H1 (cell line): ENCODE measurements at regions not wholly inside any gene's neighbourhood (a gene's known extent, or its start where the extent isn't known, plus 50 kb on each side); places are given as distances from the start of the nearest gene placed in this dataset.

Experiments used
- CTCF ChIA-PET: fragments of 300-600 bp; sonication (Branson Sonifier 250); formaldehyde crosslinking; loops from one replicate; lab custom pipeline; 2021; ENCODE audit not compliant: partially characterized antibody; lab: Charles Lee
- POLR2A ChIA-PET: fragments of 300-600 bp; sonication (Branson Sonifier 250); formaldehyde crosslinking; loops from one replicate; lab custom pipeline; 2021; ENCODE audit warnings: inconsistent platforms; ENCODE audit not compliant: partially characterized antibody; lab: Charles Lee
- DNase-seq, 2 experiments: peaks; one replicate each; pipeline versions ENCODE4 v3.0.0 to v3.0.0-alpha.2; 2010 to 2022; ENCODE audit warnings: low spot score in 2 of 2, low read depth in 1 of 2, mixed read lengths in 1 of 2
- FAIRE-seq: peaks from 2 replicates; lab custom pipeline; 2011; peaks lifted over from hg19 to GRCh38; lab: Jason Lieb, UNC
- H2AFZ ChIP-seq: 2 replicates; pipeline ENCODE4 v1.8.1; 2012; ENCODE audit warnings: low read length, inconsistent platforms
- H2AK5ac ChIP-seq: 2 replicates; pipeline ENCODE4 v1.6.1; 2013; ENCODE audit warnings: low read depth, low read length
- H2BK120ac ChIP-seq: replicated peaks from 2 replicates; pipeline ENCODE3; 2013; ENCODE audit warnings: low read depth, low read length, inconsistent platforms
- H2BK12ac ChIP-seq: 2 replicates; pipeline ENCODE4 v1.6.1; 2013; ENCODE audit warnings: low read depth, low read length
- H2BK15ac ChIP-seq: 2 replicates; pipeline ENCODE4 v1.6.1; 2013; ENCODE audit warnings: low read length
- H2BK20ac ChIP-seq: 2 replicates; pipeline ENCODE4 v1.6.1; 2013; ENCODE audit warnings: low read length
- H2BK5ac ChIP-seq: 2 replicates; pipeline ENCODE4 v1.6.1; 2013; ENCODE audit warnings: low read depth, low read length
- H3K14ac ChIP-seq: 2 replicates; pipeline ENCODE4 v1.6.1; 2013; ENCODE audit warnings: inconsistent platforms; ENCODE audit not compliant: insufficient read length
- H3K18ac ChIP-seq: 2 replicates; pipeline ENCODE4 v1.6.1; 2013; ENCODE audit warnings: low read length; ENCODE audit errors: extremely low read depth
- H3K23ac ChIP-seq: 2 replicates; pipeline ENCODE4 v1.6.1; 2013; ENCODE audit warnings: inconsistent platforms; ENCODE audit not compliant: insufficient read length
- H3K23me2 ChIP-seq: 2 replicates; pipeline ENCODE4 v1.6.1; 2013; ENCODE audit warnings: low read depth, low read length
- H3K27ac ChIP-seq: 2 replicates; pipeline ENCODE4 v1.6.1; 2011; ENCODE audit warnings: low read depth, low read length, inconsistent platforms
- H3K27me3 ChIP-seq, 4 experiments: replicated peaks in 1 of 4; 1 replicate in 1 of 4; 2 replicates in 3 of 4; pipeline versions ENCODE4 v1.6.1 to v1.8.1; 2011 to 2013; ENCODE audit warnings: low read length in 3 of 4, mild to moderate bottlenecking in 3 of 4, inconsistent platforms in 2 of 4, mixed read lengths in 2 of 4, moderate library complexity in 1 of 4; ENCODE audit not compliant: control insufficient read depth in 3 of 4, insufficient read depth in 3 of 4; ENCODE audit errors: extremely low read depth in 1 of 4
- H3K36me3 ChIP-seq, 4 experiments: 2 replicates each; pipeline versions ENCODE4 v1.6.1 to v1.8.1; 2011 to 2013; ENCODE audit warnings: mild to moderate bottlenecking in 4 of 4, low read length in 3 of 4, moderate library complexity in 2 of 4, control low read depth in 1 of 4, inconsistent platforms in 1 of 4; ENCODE audit not compliant: insufficient read depth in 4 of 4, control insufficient read depth in 2 of 4
- H3K4ac ChIP-seq: replicated peaks from 2 replicates; pipeline ENCODE3; 2013; ENCODE audit warnings: low read length, low read depth, mixed read lengths, inconsistent platforms; ENCODE audit not compliant: insufficient read length
- H3K4me1 ChIP-seq, 4 experiments: replicated peaks in 1 of 4; 1 replicate in 1 of 4; 2 replicates in 3 of 4; pipeline versions ENCODE4 v1.6.1 to v1.8.1; 2011 to 2013; ENCODE audit warnings: low read length in 3 of 4, inconsistent platforms in 2 of 4, mixed read lengths in 1 of 4; ENCODE audit not compliant: insufficient read depth in 4 of 4, control insufficient read depth in 3 of 4
- H3K4me2 ChIP-seq, 2 experiments: 2 replicates each; pipeline versions ENCODE4 v1.6.1 to v1.8.1; 2011 to 2013; ENCODE audit warnings: low read depth in 2 of 2, low read length in 2 of 2, control low read depth in 1 of 2, inconsistent platforms in 1 of 2, mild to moderate bottlenecking in 1 of 2; ENCODE audit not compliant: insufficient read depth in 1 of 2
- H3K4me3 ChIP-seq, 4 experiments: fragments of 200-600, 300-600 bp in 1 of 4; sonication (generic), shearing (Covaris generic), sonication (Bioruptor Twin) in 1 of 4; 2 replicates each; pipeline versions ENCODE4 v1.5.1 to v1.8.1; 2011 to 2016; ENCODE audit warnings: low read length in 4 of 4, low read depth in 3 of 4, control low read depth in 2 of 4, inconsistent platforms in 2 of 4, mild to moderate bottlenecking in 2 of 4, mixed read lengths in 1 of 4, moderate library complexity in 1 of 4; ENCODE audit not compliant: insufficient read depth in 2 of 4; ENCODE audit errors: extremely low read depth in 1 of 4
- H3K56ac ChIP-seq: replicated peaks from 2 replicates; pipeline ENCODE3; 2013; ENCODE audit warnings: low read depth, mild to moderate bottlenecking, mixed read lengths, low read length, inconsistent platforms; ENCODE audit not compliant: insufficient read length
- H3K79me1 ChIP-seq: 2 replicates; pipeline ENCODE4 v1.6.1; 2013; ENCODE audit warnings: low read depth, low read length, control low read depth
- H3K79me2 ChIP-seq, 2 experiments: 2 replicates each; pipeline versions ENCODE4 v1.6.1 to v1.8.1; 2012 to 2013; ENCODE audit warnings: low read length in 2 of 2, mild to moderate bottlenecking in 2 of 2, inconsistent platforms in 1 of 2; ENCODE audit not compliant: insufficient read depth in 2 of 2, control insufficient read depth in 1 of 2
- H3K9ac ChIP-seq, 4 experiments: replicated peaks in 1 of 4; 1 replicate in 1 of 4; 2 replicates in 3 of 4; pipeline versions ENCODE4 v1.6.1 to v1.8.1; 2011 to 2013; ENCODE audit warnings: low read depth in 3 of 4, low read length in 3 of 4, control low read depth in 2 of 4, mild to moderate bottlenecking in 2 of 4, moderate library complexity in 2 of 4, inconsistent platforms in 1 of 4; ENCODE audit errors: extremely low read depth in 1 of 4
- H3K9me3 ChIP-seq, 2 experiments: 2 replicates each; pipeline versions ENCODE4 v1.6.1 to v1.8.1; 2012 to 2013; ENCODE audit warnings: mild to moderate bottlenecking in 2 of 2, moderate library complexity in 2 of 2, control low read depth in 1 of 2, inconsistent platforms in 1 of 2, low read depth in 1 of 2, low read length in 1 of 2, mixed read lengths in 1 of 2; ENCODE audit not compliant: insufficient read depth in 2 of 2
- H4K20me1 ChIP-seq, 2 experiments: replicated peaks in 1 of 2; 2 replicates each; pipeline versions ENCODE3 to v1.8.1; 2011 to 2013; ENCODE audit warnings: inconsistent platforms in 2 of 2, low read length in 2 of 2, mild to moderate bottlenecking in 1 of 2; ENCODE audit not compliant: insufficient read depth in 2 of 2, control insufficient read depth in 1 of 2
- H4K5ac ChIP-seq: 2 replicates; pipeline ENCODE4 v1.6.1; 2013; ENCODE audit warnings: low read length, low read depth, mixed read lengths, inconsistent platforms; ENCODE audit not compliant: insufficient read length
- H4K8ac ChIP-seq: 2 replicates; pipeline ENCODE4 v1.8.0; 2013; ENCODE audit warnings: mild to moderate bottlenecking, moderate library complexity, low read length, inconsistent platforms; ENCODE audit not compliant: insufficient read depth; ENCODE audit errors: extremely low read depth
- H4K91ac ChIP-seq: replicated peaks from 2 replicates; pipeline ENCODE3; 2013; ENCODE audit warnings: low read length, mixed read lengths, inconsistent platforms; ENCODE audit not compliant: insufficient read length
- JUN ChIP-seq: IDR thresholded peaks from 2 replicates; pipeline ENCODE4 v1.6.1; 2011; ENCODE audit warnings: low read depth, mild to moderate bottlenecking, improper control_type of control experiment, low read length
- POU5F1 ChIP-seq: IDR thresholded peaks from 2 replicates; pipeline ENCODE4 v1.6.1; 2011; ENCODE audit warnings: low read depth, mild to moderate bottlenecking, low read length, moderate library complexity
- RFX5 ChIP-seq: IDR thresholded peaks from 2 replicates; pipeline ENCODE4 v1.6.1; 2011; ENCODE audit warnings: low read depth, low read length, improper control_type of control experiment, borderline replicate concordance
- TEAD4 ChIP-seq: IDR thresholded peaks from 2 replicates; pipeline ENCODE4 v1.6.1; 2012; ENCODE audit warnings: low read depth, low read length, inconsistent platforms, mixed read lengths
- WGBS, 2 experiments: shearing (Covaris generic) in 1 of 2; methylation state at CpG; one replicate each; pipeline versions ENCODE4 v1.1.6 to v1.1.7; 2013 to 2015; ENCODE audit warnings: low lambda C conversion rate in 2 of 2, mixed read lengths in 2 of 2, inconsistent platforms in 1 of 2, low coverage in 1 of 2, missing lambda C conversion rate in 1 of 2; ENCODE audit not compliant: insufficient replicate concordance in 2 of 2, insufficient coverage in 1 of 2, insufficient read length in 1 of 2; ENCODE audit errors: extremely low coverage in 1 of 2, missing lambda C conversion rate in 1 of 2; 5-methylcytosine and 5-hydroxymethylcytosine counted together

DNA sequence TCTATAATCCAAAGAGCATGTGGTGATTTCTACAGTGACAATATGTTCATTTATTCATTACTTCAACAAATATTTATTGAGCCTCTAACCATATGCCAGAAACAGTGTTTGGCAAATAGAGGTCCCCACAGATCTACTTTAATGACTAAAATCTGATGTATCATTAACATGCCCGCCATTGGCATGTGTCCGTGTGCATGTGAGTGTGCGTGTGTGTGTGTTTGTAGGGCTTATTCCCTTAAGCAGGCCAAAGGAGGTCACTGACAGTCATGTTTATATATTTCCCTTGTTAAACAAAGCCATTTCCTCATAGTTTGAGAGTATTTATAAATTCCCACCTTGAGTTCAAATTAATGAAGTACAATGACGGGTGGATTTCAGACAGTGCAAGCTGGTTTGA lies 174.4 kb upstream of the IRX6 start:
- FAIRE-seq = no peak
- no peaks in the 10 kb centered on the region for H3K36me3 ChIP-seq
- 96% methylated on average over 4 of the region's 4 CpGs; no CpG with 5 or more reads in 1 of the 2 experiments for WGBS, 2 experiments
- no peak for TF ChIP-seq JUN
- TF ChIP-seq TEAD4 = no peak
- TF ChIP-seq RFX5 = no peak
- no peak for TF ChIP-seq POU5F1

More for the DNA sequence above, 174.4 kb upstream of the IRX6 start:
- Histone ChIP-seq H3K27ac (no peak overlapping the region), H4K5ac (no peak overlapping the region), H2BK20ac (no peak overlapping the region), H3K14ac (no peak overlapping the region), H3K27me3 (no peaks in the 10 kb centered on the region; a peak in 1 of 7 replicates), H3K4me3 (no peak overlapping the region), H2AK5ac (no peak overlapping the region), H2BK15ac (no peak overlapping the region), H3K23ac (no peak overlapping the region), H3K56ac (no peak overlapping the region), H3K4me1 (no peaks in the 10 kb centered on the region), H4K8ac (no peak overlapping the region), H3K9ac (no peak overlapping the region), H3K23me2 (no peaks in the 10 kb centered on the region), H3K9me3 (peaks cover 0 to 3% of the 10 kb centered on the region in 2 experiments; a peak in 1 of 4 replicates), H3K4me2 (no peak overlapping the region), H3K79me2 (no peaks in the 10 kb centered on the region), H2AFZ (no peak overlapping the region), H2BK12ac (no peak overlapping the region), H2BK5ac (no peak overlapping the region), H4K91ac (no peak overlapping the region), H3K4ac (no peak overlapping the region), H3K79me1 (no peaks in the 10 kb centered on the region), H2BK120ac (no peak overlapping the region), H3K18ac (no peak overlapping the region), H4K20me1 (no peaks in the 10 kb centered on the region)
- no peak for DNase-seq
- POLR2A ChIA-PET = interaction anchor here (0.7 kb wide), 1 partner anchor 109 kb away, joined by 3 read pairs; no protein-coding TSS in a partner anchor
- CTCF ChIA-PET = no interaction called here
